AML-193 (cell line): ENCODE measurements at regions not wholly inside any gene's neighbourhood (a gene's known extent, or its start where the extent isn't known, plus 50 kb on each side); places are given as distances from the start of the nearest gene placed in this dataset.

Experiments
- DNase-seq, 2 experiments: peaks; one replicate each; lab custom pipeline; 2025; lab: John Stamatoyannopoulos, UW

DNA sequence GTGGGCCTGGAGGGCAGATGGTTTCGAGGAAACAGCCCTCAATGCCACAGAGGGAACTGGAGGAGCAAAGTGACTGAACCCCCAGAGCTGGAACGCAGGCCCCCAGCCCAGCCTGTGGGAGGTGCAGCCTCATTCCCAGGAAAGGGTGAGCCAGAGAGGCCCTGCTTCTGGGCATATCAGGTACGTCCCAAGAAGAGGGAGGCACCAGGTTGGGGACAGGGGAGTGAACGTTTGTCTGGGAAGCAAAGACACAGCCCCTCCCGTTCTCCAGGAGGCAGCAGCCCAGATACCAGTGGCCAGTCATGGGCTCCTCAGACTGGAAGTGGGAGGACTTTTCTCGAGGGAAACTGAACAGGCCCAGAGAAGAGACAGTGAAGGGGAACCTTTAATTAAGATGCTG is 74.3 kb upstream of the RET start:
- DNase-seq, result no peak

DNA sequence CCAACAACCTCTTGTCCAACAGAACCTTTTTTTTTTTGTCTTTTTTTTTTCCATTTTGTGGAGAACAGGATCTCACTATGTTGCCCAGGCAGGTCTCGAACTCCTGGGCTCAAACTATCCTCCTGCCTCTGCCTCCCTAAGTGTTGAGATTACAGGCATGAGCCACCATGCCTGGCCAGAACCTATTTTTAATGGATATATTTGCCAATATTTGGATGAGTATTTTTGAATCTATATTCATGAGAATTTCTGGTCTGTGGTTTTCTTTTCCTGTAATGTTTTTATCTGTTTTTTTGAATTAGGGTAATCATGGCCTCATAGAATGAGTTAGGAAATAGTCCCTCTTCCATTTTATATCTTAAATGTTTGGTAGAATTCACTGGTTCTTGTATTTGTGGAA is 70.4 kb upstream of the RET start:
- no peak for DNase-seq

DNA sequence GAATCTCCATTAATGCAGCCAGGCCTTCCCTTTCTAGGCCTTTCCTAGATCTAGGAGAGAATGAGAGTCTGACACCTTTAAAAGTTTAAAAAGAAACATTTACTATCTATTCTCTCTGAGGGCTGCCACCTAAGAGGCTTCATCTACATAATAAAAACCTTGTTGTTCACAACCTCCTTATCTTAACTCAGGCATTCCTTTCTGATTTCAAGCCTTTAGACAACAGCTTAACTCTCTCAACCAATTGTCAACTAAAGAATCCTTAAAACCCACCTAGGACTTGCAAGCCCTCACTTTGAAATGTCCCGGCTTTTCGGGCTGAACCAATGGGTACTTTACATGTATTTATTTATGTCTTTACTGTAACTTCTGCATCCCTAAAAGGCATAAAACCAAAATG is 64.3 kb upstream of the RET start:
- no peak for DNase-seq

DNA sequence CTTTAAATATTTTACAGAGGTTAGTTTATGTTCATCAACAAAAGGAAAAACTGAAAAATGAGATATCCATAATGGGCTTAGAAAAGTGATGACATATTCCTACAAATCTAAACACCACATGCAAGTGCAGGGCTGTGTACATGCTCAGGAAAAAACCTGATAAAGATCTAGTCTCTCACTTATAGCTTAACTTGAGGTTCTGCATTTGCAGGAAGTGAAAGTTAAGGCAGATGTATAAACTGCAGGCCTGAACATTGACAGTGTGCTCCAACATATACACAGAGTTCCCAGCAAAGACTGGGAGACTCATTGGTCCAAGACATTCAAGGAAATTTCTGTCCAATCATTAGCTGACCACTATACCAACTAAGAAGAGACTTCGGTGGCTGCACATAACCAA is 63.8 kb upstream of the RET start:
- DNase-seq, result no peak

DNA sequence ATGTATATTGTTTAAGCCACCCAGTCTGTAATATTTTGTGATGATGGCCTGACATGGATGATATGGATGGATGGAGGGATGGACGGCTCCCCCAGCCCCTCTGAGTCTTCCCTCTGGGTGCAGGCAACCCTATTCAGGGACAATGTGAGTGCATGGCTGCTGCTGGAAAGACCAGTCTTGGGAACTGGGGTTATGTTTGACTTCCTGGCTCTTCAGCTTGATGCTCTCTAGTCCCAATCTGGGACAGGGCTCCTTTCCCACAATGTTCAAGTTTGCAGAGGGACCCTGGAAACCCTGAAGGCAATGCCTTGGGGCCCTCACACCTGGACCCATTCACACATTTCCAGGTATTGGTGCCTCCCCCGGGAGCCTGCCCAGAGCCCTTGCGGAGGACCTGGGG is 52.3 kb upstream of the RET start:
- no peak for DNase-seq

DNA sequence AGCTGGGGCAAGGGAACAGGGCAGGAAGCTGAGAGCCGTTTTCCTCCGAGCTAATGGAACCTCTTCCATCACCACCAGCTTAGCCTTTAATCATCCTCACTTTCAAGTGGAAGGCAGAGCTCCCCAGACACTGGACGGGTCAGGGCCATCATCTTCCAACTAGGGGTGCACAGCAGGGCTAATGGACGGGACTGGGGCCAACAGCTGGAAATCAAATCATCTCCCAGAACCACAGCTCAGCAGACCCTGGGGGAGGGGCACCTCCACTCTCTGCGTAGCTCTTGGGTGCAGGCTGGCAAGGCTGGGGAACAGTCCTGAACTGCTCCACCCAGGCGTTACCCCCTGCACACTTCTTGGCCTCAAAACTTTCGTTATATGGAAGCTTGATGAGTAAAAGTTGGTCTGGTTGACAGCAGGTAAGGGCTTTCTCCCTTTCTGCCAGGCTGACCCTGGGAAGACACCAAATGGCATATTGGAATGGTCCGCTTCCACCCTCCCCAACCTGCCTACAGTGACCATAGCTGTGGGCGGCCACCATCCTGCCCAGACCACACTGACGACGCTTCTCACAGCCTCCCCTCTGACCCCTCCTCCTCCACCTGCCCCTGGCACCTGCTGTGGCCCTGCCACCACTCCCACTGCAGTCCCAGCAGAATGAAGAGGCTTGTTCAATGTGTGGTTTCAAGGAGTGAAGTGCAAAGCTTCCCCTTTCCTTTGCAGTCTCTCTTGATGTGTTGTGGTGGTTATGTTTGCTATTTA is 51.7 kb upstream of the RET start:
- DNase-seq, result no peak

DNA sequence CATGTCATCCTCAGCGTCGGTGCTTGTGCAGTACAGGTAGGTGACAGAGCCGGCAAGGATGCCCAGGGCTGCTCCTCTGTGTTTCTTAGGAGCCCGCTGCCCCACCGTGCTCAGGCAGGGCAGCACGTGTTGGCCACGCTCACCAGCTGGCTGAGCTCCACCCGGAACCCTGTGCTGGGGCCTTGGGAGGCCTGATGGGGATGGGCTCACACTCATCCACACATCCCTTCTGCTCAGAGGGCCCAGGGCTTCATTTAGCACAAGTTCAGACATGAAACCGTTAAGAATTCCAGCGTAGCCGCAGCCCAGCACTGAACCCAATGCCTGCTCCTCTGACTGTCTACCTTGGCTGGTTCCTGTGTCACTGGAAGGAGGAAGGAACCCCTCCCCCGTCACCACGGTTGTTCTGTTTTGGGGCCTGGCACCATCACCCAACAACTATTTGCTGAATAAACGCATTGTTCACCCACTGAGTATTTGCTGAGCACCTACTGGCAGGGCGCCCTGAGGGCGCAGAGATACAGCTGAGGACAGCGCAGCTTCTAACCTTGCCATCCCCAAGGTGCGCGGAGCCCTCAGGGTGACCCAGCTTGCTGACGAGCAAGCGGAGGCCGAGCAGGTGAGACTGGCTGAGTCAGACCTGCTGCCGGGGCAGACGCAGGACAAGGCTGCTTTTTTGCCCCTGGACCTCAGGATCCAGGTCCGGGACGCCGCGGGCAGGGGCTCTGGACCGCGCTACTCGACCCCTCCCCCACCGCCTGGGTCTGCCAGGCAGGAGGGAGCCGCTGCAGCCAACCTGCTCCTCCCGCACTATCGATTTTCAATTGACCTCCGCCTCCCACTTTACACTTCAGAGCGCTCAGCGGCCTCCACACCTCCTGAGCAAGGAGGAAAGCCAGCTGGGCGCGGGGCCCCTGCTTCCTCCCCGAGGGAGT is 50.6 kb upstream of the RET start:
- no peak for DNase-seq
